ENCODE measurements at regions not wholly inside any gene's neighbourhood (a gene's known extent, or its start where the extent isn't known, plus 50 kb on each side); places are given as distances from the start of the nearest gene placed in this dataset.
"Not testable (repeated sequence)": the region's sequence is repeated elsewhere in the genome, so short reads cannot be mapped to it uniquely, and the experiment has no call there.

DNA sequence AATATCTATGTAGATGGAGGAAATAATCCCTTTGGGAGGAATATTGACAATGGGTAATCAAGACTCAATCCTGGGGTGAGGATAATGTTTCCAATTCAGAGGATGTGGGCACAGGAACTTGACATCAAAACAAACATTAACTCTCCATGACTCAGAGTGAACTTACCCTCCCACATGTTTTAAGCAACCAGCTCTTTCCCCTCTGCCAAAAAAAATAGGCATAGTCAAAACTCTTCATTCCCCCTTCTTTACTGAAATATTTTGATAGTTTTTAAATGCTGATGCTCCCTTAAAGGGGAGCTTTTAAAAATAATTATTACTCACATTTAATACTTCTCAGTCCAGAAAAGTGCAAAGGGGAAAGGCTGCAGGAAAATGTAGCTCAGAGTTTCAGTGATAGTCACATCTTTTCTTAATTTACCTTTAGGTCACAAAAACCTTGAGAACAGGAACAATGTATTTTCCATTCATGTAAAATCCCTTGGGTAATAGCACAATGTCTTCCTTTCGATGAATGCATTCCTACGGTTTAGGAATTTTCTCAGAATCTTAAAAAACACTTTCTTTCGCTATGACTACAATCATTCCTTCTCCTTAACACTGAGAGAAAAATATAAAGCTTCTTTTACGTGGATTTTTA, 298.4 kb upstream of the GRAMD2B start:
- Mint-ChIP-seq H3K27ac (no peak overlapping the region), H3K4me3 (no peak overlapping the region)

DNA sequence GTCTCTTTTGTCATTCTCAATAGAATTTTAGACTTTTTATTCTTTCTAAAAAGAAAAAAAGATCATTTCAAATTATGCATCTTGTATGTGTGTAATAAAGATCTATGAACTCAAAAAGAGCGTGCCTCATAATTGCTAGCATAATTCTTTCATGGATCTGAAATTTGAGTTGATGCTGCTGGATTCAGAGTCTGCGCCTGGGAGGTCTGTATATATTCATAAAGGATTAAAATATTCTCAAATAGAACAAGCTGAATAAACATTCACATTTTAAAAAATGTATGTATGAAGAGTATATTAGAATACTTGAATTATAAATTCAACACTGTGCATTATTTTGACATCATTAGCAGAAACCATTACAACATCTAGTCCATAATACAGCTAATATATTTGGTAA, 297.8 kb upstream of the GRAMD2B start:
- TF ChIP-seq, protein P1, sequence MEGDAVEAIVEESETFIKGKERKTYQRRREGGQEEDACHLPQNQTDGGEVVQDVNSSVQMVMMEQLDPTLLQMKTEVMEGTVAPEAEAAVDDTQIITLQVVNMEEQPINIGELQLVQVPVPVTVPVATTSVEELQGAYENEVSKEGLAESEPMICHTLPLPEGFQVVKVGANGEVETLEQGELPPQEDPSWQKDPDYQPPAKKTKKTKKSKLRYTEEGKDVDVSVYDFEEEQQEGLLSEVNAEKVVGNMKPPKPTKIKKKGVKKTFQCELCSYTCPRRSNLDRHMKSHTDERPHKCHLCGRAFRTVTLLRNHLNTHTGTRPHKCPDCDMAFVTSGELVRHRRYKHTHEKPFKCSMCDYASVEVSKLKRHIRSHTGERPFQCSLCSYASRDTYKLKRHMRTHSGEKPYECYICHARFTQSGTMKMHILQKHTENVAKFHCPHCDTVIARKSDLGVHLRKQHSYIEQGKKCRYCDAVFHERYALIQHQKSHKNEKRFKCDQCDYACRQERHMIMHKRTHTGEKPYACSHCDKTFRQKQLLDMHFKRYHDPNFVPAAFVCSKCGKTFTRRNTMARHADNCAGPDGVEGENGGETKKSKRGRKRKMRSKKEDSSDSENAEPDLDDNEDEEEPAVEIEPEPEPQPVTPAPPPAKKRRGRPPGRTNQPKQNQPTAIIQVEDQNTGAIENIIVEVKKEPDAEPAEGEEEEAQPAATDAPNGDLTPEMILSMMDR (IDR thresholded peaks at IDR 0.05; ENCODE audit: unreplicated experiment): no peak
- peaks cover 8% of the 10 kb centered on the region for H3K4me1 Mint-ChIP-seq
- no peaks in the 10 kb centered on the region for H3K36me3 Mint-ChIP-seq
- peaks cover 5% of the 10 kb centered on the region for H3K27me3 Mint-ChIP-seq (ENCODE audit: low read depth)
- DNase-seq (ENCODE audit: low spot score in 2 of 2, unreplicated experiment in 2 of 2): no peak
- H3K9me3 Mint-ChIP-seq: no peaks in the 10 kb centered on the region
- no peak overlapping the region for H3K4me3 Mint-ChIP-seq
- no peak overlapping the region for H3K27ac Mint-ChIP-seq

More for the DNA sequence above, 298.4 kb upstream of the GRAMD2B start:
- no peaks in the 10 kb centered on the region for H3K9me3 Mint-ChIP-seq
- H3K27me3 Mint-ChIP-seq (ENCODE audit: low read depth): peaks cover 5% of the 10 kb centered on the region
- DNase-seq (ENCODE audit: low spot score in 2 of 2, unreplicated experiment in 2 of 2): no peak
- no peaks in the 10 kb centered on the region for H3K36me3 Mint-ChIP-seq
- H3K4me1 Mint-ChIP-seq: peaks cover 8% of the 10 kb centered on the region
- TF ChIP-seq, protein P1 (IDR thresholded peaks at IDR 0.05; ENCODE audit: unreplicated experiment): no peak

DNA sequence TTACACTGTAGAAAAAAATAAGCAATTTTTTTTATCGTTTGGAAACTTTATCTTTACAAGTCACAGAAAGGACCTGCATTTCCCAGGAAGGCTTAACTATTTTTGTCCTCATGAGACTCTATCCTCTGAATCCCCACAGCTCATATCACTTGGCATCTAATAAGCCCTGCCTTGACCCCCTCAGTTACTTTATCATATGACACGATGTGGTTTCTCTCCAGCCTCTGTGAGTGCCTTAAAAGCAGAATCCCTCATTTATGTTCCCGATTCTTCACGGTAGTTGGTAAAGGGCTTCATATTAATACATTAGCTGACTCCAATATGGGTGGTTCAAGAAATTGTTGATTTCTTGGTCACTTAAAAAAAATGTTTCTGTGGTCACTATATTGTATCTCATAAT, 296.6 kb upstream of the GRAMD2B start:
- peaks cover 8% of the 10 kb centered on the region for H3K4me1 Mint-ChIP-seq
- DNase-seq (ENCODE audit: low spot score in 2 of 2, unreplicated experiment in 2 of 2): no peak
- peaks cover 6% of the 10 kb centered on the region for H3K9me3 Mint-ChIP-seq
- H3K36me3 Mint-ChIP-seq: no peaks in the 10 kb centered on the region
- no peak overlapping the region for H3K27ac Mint-ChIP-seq
- peaks cover 5% of the 10 kb centered on the region for H3K27me3 Mint-ChIP-seq (ENCODE audit: low read depth)
- TF ChIP-seq, protein P1 (IDR thresholded peaks at IDR 0.05; ENCODE audit: unreplicated experiment): no peak
- H3K4me3 Mint-ChIP-seq: no peak overlapping the region

DNA sequence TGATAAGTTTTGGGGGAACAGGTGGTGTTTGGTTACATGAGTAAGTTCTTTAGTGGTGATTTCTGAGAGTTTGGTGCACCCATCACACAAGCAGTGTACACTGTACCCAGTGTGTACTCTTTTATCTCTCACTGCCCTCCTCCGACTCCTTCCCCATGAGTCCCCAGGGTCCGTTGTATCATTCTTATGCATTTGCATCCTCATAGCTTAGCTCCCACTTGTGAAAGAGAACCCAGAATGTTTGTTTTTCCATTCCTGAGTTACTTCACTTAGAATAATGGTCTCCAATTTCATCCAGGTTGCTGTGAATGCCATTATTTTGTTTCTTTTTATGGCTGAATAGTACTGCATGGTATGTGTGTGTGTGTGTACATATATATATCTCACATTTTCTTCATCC, 295.8 kb upstream of the GRAMD2B start:
- H3K36me3 Mint-ChIP-seq; H3K4me1 Mint-ChIP-seq; H3K4me3 Mint-ChIP-seq; DNase-seq (ENCODE audit: low spot score in 2 of 2, unreplicated experiment in 2 of 2); H3K27me3 Mint-ChIP-seq (ENCODE audit: low read depth); H3K27ac Mint-ChIP-seq: not testable (repeated sequence)
- H3K9me3 Mint-ChIP-seq: peaks cover 11% of the 10 kb centered on the region

DNA sequence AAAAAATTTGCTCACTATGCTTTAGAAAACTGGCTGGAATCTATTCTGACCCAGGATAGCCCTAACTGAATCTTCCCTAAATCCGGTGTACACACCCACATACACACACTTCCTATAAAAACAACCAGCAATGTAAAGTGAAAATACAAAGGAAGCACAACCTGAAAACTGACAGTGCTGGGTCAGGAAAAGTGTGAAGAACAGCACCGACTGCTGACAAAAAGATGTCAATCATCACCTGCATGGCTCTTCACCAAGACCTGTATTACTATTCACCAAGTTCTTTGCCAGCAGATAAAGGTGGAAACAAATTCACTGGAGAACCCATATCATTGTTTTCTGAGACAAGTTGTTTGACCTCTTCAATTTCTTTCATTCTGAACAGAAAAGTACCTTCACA, 293.8 kb upstream of the GRAMD2B start:
- H3K4me1 Mint-ChIP-seq: peaks cover 7% of the 10 kb centered on the region
- no peak for DNase-seq (ENCODE audit: low spot score in 2 of 2, unreplicated experiment in 2 of 2)
- H3K27me3 Mint-ChIP-seq (ENCODE audit: low read depth): no peaks in the 10 kb centered on the region
- H3K9me3 Mint-ChIP-seq: peaks cover 16% of the 10 kb centered on the region
- no peaks in the 10 kb centered on the region for H3K36me3 Mint-ChIP-seq
- H3K27ac Mint-ChIP-seq: no peak overlapping the region
- TF ChIP-seq, protein P1 (IDR thresholded peaks at IDR 0.05; ENCODE audit: unreplicated experiment): no peak
- H3K4me3 Mint-ChIP-seq: no peak overlapping the region

DNA sequence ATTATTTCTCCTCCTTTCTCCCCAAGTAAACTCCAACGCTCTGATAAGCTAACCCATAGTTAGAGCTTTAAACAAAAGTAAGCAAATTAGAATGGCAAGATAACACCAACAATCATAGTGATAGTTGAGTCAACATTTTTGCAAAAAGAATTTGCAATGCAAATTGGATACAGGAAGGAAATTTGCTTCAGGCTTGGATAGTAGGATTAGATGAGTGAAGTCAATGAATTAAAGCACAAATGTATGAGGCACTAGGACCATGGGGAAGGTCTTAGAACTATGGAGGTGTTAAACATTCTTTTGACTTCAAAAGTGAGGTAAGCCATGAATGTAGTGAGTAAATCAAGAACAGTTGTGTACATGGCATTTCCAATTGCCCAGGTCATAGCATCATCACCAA, 289.8 kb upstream of the GRAMD2B start:
- Mint-ChIP-seq H3K36me3 (no peaks in the 10 kb centered on the region), H3K27me3 (ENCODE audit: low read depth) (no peaks in the 10 kb centered on the region), H3K4me3 (no peak overlapping the region), H3K9me3 (peaks cover 16% of the 10 kb centered on the region), H3K4me1 (peaks cover 11% of the 10 kb centered on the region), H3K27ac (no peak overlapping the region)
- DNase-seq (ENCODE audit: low spot score in 2 of 2, unreplicated experiment in 2 of 2): no peak
- TF ChIP-seq, protein P1 (IDR thresholded peaks at IDR 0.05; ENCODE audit: unreplicated experiment): no peak
